ENCODE measurements at regions not wholly inside any gene's neighbourhood (a gene's known extent, or its start where the extent isn't known, plus 50 kb on each side); places are given as distances from the start of the nearest gene placed in this dataset.

- TF ChIP-seq CTCF (IDR thresholded peaks at IDR 0.05; ENCODE audit: low read depth, low read length) = no peak
- H3K27ac ChIP-seq = no peak overlapping the region
- H3K4me1 ChIP-seq (ENCODE audit: low read depth) = peaks cover 26% of the 10 kb centered on the region
- no peaks in the 10 kb centered on the region for H3K9me3 ChIP-seq (ENCODE audit: low read depth)
- no peaks in the 10 kb centered on the region for H3K36me3 ChIP-seq
- no peak for DNase-seq (ENCODE audit: low read depth in 1 of 2, low spot score in 1 of 2)
- no peak overlapping the region for H3K4me3 ChIP-seq
- H3K27me3 ChIP-seq = no peaks in the 10 kb centered on the region
Observed at GRCh38 chr7:41813286-41813685, 110.4 kb upstream of the INHBA start.

- Histone ChIP-seq H3K4me3 (no peak overlapping the region), H3K9me3 (ENCODE audit: low read depth) (no peaks in the 10 kb centered on the region), H3K4me1 (ENCODE audit: low read depth) (peaks cover 29% of the 10 kb centered on the region), H3K36me3 (no peaks in the 10 kb centered on the region), H3K27ac (no peak overlapping the region), H3K27me3 (no peaks in the 10 kb centered on the region)
- no peak for DNase-seq (ENCODE audit: low read depth in 1 of 2, low spot score in 1 of 2)
- TF ChIP-seq CTCF (IDR thresholded peaks at IDR 0.05; ENCODE audit: low read depth, low read length) = no peak
Observed at GRCh38 chr7:41811941-41812340, 109.1 kb upstream of the INHBA start.

GRCh38 chr7:41809940-41810576 is 107.2 kb upstream of the INHBA start:
- no peak for TF ChIP-seq CTCF (IDR thresholded peaks at IDR 0.05; ENCODE audit: low read depth, low read length)
- no peaks in the 10 kb centered on the region for H3K27me3 ChIP-seq
- H3K36me3 ChIP-seq = no peaks in the 10 kb centered on the region
- H3K4me1 ChIP-seq (ENCODE audit: low read depth) = peaks cover 15% of the 10 kb centered on the region
- H3K9me3 ChIP-seq (ENCODE audit: low read depth) = no peaks in the 10 kb centered on the region
- DNase-seq (ENCODE audit: low read depth in 1 of 2, low spot score in 1 of 2) = no peak
- no peak overlapping the region for H3K4me3 ChIP-seq
- H3K27ac ChIP-seq = no peak overlapping the region

- Histone ChIP-seq H3K9me3 (ENCODE audit: low read depth) (no peaks in the 10 kb centered on the region), H3K4me1 (ENCODE audit: low read depth) (peaks cover 15% of the 10 kb centered on the region), H3K36me3 (no peaks in the 10 kb centered on the region), H3K27me3 (no peaks in the 10 kb centered on the region), H3K27ac (no peak overlapping the region), H3K4me3 (no peak overlapping the region)
- TF ChIP-seq CTCF (IDR thresholded peaks at IDR 0.05; ENCODE audit: low read depth, low read length) = no peak
- DNase-seq (ENCODE audit: low read depth in 1 of 2, low spot score in 1 of 2) = peak in 1 of 2 donors; percentile 88
Observed at GRCh38 chr7:41809529-41809939, 106.6 kb upstream of the INHBA start.

DNA sequence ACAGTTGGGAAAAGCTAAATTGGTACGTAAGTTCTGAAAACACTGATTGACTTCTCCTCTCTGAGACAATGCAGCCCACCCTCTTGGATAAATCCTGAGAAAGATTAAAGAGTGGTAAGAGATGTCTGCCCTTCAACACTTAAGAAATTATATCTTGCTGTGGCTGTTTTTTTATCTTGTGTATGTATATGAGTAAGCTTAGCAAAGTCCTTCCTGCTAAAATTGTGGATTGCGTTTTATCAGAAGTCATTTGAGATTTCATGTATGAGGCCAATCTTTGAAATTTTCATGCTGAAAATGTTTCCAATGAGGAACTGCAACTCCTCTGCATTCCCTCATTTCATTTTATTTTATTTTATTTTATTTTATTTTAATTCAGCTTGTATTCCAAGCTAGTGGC is 106.2 kb upstream of the INHBA start:
- Histone ChIP-seq H3K4me3 (no peak overlapping the region), H3K36me3 (no peaks in the 10 kb centered on the region), H3K27me3 (no peaks in the 10 kb centered on the region), H3K4me1 (ENCODE audit: low read depth) (peaks cover 15% of the 10 kb centered on the region), H3K9me3 (ENCODE audit: low read depth) (no peaks in the 10 kb centered on the region), H3K27ac (no peak overlapping the region)
- peak in 1 of 2 donors; percentile 53 for DNase-seq (ENCODE audit: low read depth in 1 of 2, low spot score in 1 of 2)
- no peak for TF ChIP-seq CTCF (IDR thresholded peaks at IDR 0.05; ENCODE audit: low read depth, low read length)

All from cardiac muscle cell (in vitro differentiated cells and primary cell).